Activated B cell treated with CpG ODN at 0.5 μM for 24 hours (primary cell): ENCODE measurements at regions not wholly inside any gene's neighbourhood (a gene's known extent, or its start where the extent isn't known, plus 50 kb on each side); places are given as distances from the start of the nearest gene placed in this dataset.

ENCODE experiments used
- ATAC-seq: fragments of 200-7000 bp; cut with Tn5 transposase; one replicate; pipeline ENCODE4 v1.10.0; 2021; ENCODE audit warnings: low read depth, mild to moderate bottlenecking, moderate library complexity
- CTCF ChIA-PET: fragments of 350-600 bp; sonication (Branson Sonifier 250); formaldehyde crosslinking; loops from one replicate; lab custom pipeline; 2021; ENCODE audit warnings: antibody characterized with exemption; lab: Charles Lee
- POLR2A ChIA-PET: fragments of 350-600 bp; sonication (Branson Sonifier 250); formaldehyde crosslinking; loops from one replicate; lab custom pipeline; 2021; ENCODE audit warnings: antibody characterized with exemption; lab: Charles Lee
- DNase-seq: peaks from one replicate; pipeline ENCODE4 v3.0.0; 2022
- H3K27ac Mint-ChIP-seq: one replicate; pipeline ENCODE4 v1.8.0; 2020; ENCODE audit warnings: mixed read lengths
- H3K27me3 Mint-ChIP-seq: one replicate; pipeline ENCODE4 v1.8.0; 2021; ENCODE audit warnings: mixed read lengths
- H3K36me3 Mint-ChIP-seq: one replicate; pipeline ENCODE4 v1.8.0; 2021; ENCODE audit warnings: low read depth, mixed read lengths
- H3K4me1 Mint-ChIP-seq: one replicate; pipeline ENCODE4 v1.8.0; 2021; ENCODE audit warnings: mixed read lengths
- H3K4me3 Mint-ChIP-seq: one replicate; pipeline ENCODE4 v1.8.0; 2020; ENCODE audit warnings: mild to moderate bottlenecking, mixed read lengths
- H3K9me3 Mint-ChIP-seq: one replicate; pipeline ENCODE4 v1.8.0; 2020; ENCODE audit warnings: mixed read lengths
- CTCF ChIP-seq: fragments of 200-600 bp; IDR thresholded peaks from one replicate; pipeline ENCODE4 v1.8.0; 2022; ENCODE audit warnings: antibody characterized with exemption, mild to moderate bottlenecking
- intact Hi-C: fragments of 100-400 bp; cut with micrococcal nuclease; formaldehyde crosslinking; loops from one replicate; pipeline ENCODE4 v1.15.1; 2024

DNA sequence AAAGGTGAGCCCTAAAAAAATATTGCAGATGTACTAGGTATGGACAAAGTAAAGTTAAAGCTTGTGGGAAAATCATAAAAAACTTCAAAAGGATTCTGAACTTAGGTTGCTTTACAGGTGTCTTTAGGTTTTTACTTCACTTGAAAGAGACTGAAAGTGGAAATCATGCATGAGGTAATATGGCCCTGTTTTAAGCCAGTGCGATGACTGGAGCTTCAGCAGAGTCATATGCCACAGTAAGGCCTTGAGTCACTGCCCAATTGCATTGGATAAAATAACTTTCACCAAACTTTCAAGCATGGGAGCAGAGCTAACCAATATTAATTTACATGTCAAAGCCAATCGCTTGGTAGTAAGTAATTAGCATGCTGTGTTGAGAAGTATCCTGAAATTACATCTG, 63.9 kb upstream of the TMEM260 start:
- H3K9me3 Mint-ChIP-seq, result no peaks in the 10 kb centered on the region
- no peak for DNase-seq
- intact Hi-C loops, result no loop called here
- H3K4me1 Mint-ChIP-seq, result no peaks in the 10 kb centered on the region
- no peak for ATAC-seq
- no peak for TF ChIP-seq CTCF
- no peaks in the 10 kb centered on the region for H3K36me3 Mint-ChIP-seq
- ChIA-PET POLR2A (no interaction called here), CTCF (interaction anchor here (2.4 kb wide), 1 partner anchor 25 kb away, joined by 11 read pairs; no protein-coding TSS in a partner anchor)
- no peak overlapping the region for H3K27ac Mint-ChIP-seq
- peaks cover 8% of the 10 kb centered on the region for H3K27me3 Mint-ChIP-seq
- H3K4me3 Mint-ChIP-seq, result no peak overlapping the region

GRCh38 chr14:56522403-56522802, 57.2 kb upstream of the TMEM260 start:
- POLR2A ChIA-PET, result no interaction called here
- no peak overlapping the region for H3K27ac Mint-ChIP-seq
- H3K27me3 Mint-ChIP-seq, result peaks cover 22% of the 10 kb centered on the region
- ATAC-seq (no peak), DNase-seq (no peak)
- intact Hi-C loops, result no loop called here
- H3K4me3 Mint-ChIP-seq, result no peak overlapping the region
- TF ChIP-seq CTCF, result no peak
- no peaks in the 10 kb centered on the region for H3K36me3 Mint-ChIP-seq
- H3K4me1 Mint-ChIP-seq, result no peaks in the 10 kb centered on the region
- H3K9me3 Mint-ChIP-seq, result no peaks in the 10 kb centered on the region
- CTCF ChIA-PET, result no interaction called here

DNA sequence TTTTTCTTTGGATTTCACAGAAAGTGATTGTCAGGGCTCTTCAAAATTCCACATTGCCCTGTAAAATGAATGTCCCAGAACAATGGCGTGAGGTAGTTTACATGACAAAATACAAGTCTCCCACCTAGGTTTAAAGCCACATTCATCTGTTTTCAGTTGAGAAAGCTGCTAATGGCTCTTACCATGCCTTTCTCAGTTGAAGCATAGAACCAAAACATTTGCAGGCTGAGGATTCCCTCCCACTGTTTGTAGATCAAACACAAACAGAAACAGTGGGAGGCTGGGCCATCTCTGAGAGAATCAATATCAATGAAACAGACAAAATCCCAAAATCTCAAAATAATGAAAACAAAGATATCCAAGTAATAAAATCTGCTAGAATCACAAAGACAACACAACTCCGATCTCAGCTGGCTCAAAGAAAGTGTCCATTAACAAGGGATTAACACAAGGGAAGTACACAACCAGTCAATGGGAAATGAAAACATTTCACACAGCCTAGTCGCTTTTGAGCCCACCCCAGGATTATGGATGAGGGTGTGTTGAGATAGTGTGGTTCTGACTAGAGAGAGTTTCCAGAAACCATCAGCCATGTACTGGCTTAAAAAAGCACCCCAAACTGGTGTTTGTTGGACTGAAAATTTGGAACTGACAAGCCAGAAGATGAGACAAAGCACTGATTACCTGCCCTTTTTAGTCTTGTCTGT, 54.5 kb upstream of the TMEM260 start:
- peaks cover 17% of the 10 kb centered on the region for H3K27me3 Mint-ChIP-seq
- no peaks in the 10 kb centered on the region for H3K36me3 Mint-ChIP-seq
- POLR2A ChIA-PET, result no interaction called here
- intact Hi-C loops, result no loop called here
- H3K9me3 Mint-ChIP-seq, result no peaks in the 10 kb centered on the region
- DNase-seq (no peak), ATAC-seq (no peak)
- no peak overlapping the region for H3K4me3 Mint-ChIP-seq
- CTCF ChIA-PET, result no interaction called here
- TF ChIP-seq CTCF, result no peak
- no peaks in the 10 kb centered on the region for H3K4me1 Mint-ChIP-seq
- no peak overlapping the region for H3K27ac Mint-ChIP-seq

DNA sequence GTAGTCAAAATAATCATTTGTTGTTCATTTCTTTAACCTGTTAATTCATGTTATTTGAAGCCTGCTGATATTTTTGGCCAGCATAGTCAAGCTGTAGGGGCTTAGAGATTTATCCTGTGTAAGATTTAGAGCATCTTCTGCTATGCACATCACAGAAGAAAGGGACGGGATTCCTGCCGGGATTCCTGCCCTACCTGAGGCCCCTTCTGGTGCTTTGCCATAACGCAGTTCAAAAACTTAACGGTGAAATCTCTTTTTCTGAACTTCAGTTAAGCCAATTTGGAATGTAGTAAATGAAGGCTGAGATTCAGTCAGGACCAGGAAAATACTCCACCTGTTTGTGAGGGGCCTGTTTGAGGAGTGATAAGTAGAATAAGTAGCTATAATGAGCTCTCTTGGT, 50.7 kb upstream of the TMEM260 start:
- no peak for TF ChIP-seq CTCF
- ChIA-PET POLR2A (no interaction called here), CTCF (no interaction called here)
- ATAC-seq (no peak), DNase-seq (no peak)
- H3K9me3 Mint-ChIP-seq, result no peaks in the 10 kb centered on the region
- H3K36me3 Mint-ChIP-seq, result no peaks in the 10 kb centered on the region
- no peak overlapping the region for H3K4me3 Mint-ChIP-seq
- no peaks in the 10 kb centered on the region for H3K4me1 Mint-ChIP-seq
- no peak overlapping the region for H3K27ac Mint-ChIP-seq
- intact Hi-C loops, result no loop called here
- peaks cover 15% of the 10 kb centered on the region for H3K27me3 Mint-ChIP-seq
